ENCODE measurements at regions not wholly inside any gene's neighbourhood (a gene's known extent, or its start where the extent isn't known, plus 50 kb on each side); places are given as distances from the start of the nearest gene placed in this dataset.
A peak's percentile ranks its signal among the peaks of the same experiment; 100 is the strongest.

- DNase-seq = no peak
These were observed 279.3 kb upstream of the SORCS1 start for GRCh38 chr10:107443813-107444212.

GRCh38 chr10:107443326-107443725, 278.8 kb upstream of the SORCS1 start:
- no peak for DNase-seq

- peak; percentile 6 for DNase-seq
These were observed 277.6 kb upstream of the SORCS1 start for GRCh38 chr10:107442035-107442505.

GRCh38 chr10:107440741-107441140, 276.2 kb upstream of the SORCS1 start:
- DNase-seq = no peak

GRCh38 chr10:107437921-107438320, 273.4 kb upstream of the SORCS1 start:
- no peak for DNase-seq

- no peak for DNase-seq
These were observed 272.1 kb upstream of the SORCS1 start for GRCh38 chr10:107436568-107436967.

- DNase-seq = no peak
These were observed 270.3 kb upstream of the SORCS1 start for GRCh38 chr10:107434854-107435253.

GRCh38 chr10:107434201-107434600, 269.7 kb upstream of the SORCS1 start:
- DNase-seq = no peak

GRCh38 chr10:107433605-107434004, 269.1 kb upstream of the SORCS1 start:
- no peak for DNase-seq

- DNase-seq = no peak
These were observed 265.9 kb upstream of the SORCS1 start for GRCh38 chr10:107430446-107430845.

- DNase-seq = no peak
These were observed 262.5 kb upstream of the SORCS1 start for GRCh38 chr10:107427016-107427415.

GRCh38 chr10:107425931-107426553, 261.5 kb upstream of the SORCS1 start:
- no peak for DNase-seq

- DNase-seq = no peak
These were observed 260.1 kb upstream of the SORCS1 start for GRCh38 chr10:107424628-107425027.

- no peak for DNase-seq
These were observed 259.4 kb upstream of the SORCS1 start for GRCh38 chr10:107423903-107424302.

GRCh38 chr10:107422681-107423080, 258.2 kb upstream of the SORCS1 start:
- no peak for DNase-seq

- DNase-seq = no peak
These were observed 255.7 kb upstream of the SORCS1 start for GRCh38 chr10:107420196-107420595.

GRCh38 chr10:107418085-107418806, 253.7 kb upstream of the SORCS1 start:
- no peak for DNase-seq

GRCh38 chr10:107417446-107417845, 252.9 kb upstream of the SORCS1 start:
- DNase-seq = no peak

GRCh38 chr10:107415446-107415845, 250.9 kb upstream of the SORCS1 start:
- DNase-seq = no peak

- DNase-seq = no peak
These were observed 249.5 kb upstream of the SORCS1 start for GRCh38 chr10:107413971-107414370.

GRCh38 chr10:107409522-107409921, 245.0 kb upstream of the SORCS1 start:
- peak; percentile 55 for DNase-seq

- no peak for DNase-seq
These were observed 233.6 kb upstream of the SORCS1 start for GRCh38 chr10:107398115-107398514.

- no peak for DNase-seq
These were observed 227.4 kb upstream of the SORCS1 start for GRCh38 chr10:107391901-107392300.

- DNase-seq = no peak
These were observed 226.1 kb upstream of the SORCS1 start for GRCh38 chr10:107390563-107390962.

GRCh38 chr10:107383357-107383756, 218.9 kb upstream of the SORCS1 start:
- DNase-seq = no peak

All from NCI-H69 (cell line).